ENCODE measurements at regions not wholly inside any gene's neighbourhood (a gene's known extent, or its start where the extent isn't known, plus 50 kb on each side); places are given as distances from the start of the nearest gene placed in this dataset.

DNA sequence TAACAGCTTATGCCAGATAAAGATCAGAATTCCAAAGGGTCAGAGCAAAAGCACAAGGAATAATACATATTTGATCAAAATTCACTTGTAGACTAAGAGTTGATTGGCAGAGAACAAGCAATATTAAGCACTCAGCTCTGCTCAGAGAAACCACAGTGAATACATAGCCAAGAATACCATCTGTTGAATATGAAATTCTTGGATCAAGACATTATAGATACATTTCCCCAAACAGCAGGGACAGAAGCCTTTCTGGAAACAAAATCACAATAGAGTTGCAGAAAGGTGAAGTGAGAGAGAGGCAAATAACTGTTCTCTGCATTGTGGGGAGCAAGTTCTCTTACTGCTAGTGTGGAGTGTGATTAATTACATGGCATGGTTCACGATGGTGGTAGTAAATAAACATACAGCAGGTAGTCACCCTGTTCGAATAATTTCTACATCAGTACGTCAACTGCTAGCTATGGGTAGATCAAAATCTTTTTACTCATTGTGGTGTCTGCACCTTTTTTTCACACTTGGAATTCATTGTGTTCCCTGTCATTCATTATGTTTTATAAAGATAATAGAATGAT is 366.7 kb downstream of the PCDH7 start:
- Mint-ChIP-seq H3K27ac (no peak overlapping the region), H3K9me3 (peaks cover 3 to 13% of the 10 kb centered on the region in 2 donors), H3K4me3 (no peak overlapping the region), H3K4me1 (no peaks in the 10 kb centered on the region), H3K27me3 (no peaks in the 10 kb centered on the region)
- ATAC-seq = no peak
- DNase-seq = no peak

DNA sequence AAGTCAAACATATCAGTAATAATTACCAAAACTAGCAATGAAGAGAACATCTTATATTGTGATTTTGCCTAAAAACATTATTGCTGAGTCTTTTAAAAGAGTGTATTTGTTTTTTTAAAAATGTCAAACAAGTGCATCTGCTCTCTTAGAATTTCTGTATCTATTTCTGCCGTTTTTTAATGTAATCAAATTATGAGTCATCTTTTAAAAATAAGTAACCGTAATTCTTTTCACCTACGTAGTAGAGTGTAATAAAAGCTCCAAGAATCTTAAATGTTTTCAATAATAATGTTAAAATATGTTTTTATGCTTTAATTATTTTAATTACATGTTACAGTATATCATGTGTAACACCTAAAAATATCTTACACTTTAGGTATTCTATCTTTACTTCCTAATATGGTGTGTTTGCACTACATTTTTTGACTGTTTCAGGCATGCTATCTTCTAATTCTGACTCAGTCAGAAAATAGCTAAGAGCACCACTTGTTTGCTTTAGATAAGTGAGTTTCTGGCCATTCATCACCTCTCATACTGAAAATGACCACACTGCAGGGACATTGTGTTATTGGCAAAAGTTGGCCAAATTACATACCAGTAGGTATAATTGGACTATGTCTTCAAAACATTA is 368.5 kb downstream of the PCDH7 start:
- Mint-ChIP-seq H3K27me3 (no peaks in the 10 kb centered on the region), H3K4me3 (no peak overlapping the region), H3K4me1 (no peaks in the 10 kb centered on the region), H3K27ac (no peak overlapping the region), H3K9me3 (peaks cover 3 to 13% of the 10 kb centered on the region in 2 donors)
- no peak for DNase-seq
- no peak for ATAC-seq

DNA sequence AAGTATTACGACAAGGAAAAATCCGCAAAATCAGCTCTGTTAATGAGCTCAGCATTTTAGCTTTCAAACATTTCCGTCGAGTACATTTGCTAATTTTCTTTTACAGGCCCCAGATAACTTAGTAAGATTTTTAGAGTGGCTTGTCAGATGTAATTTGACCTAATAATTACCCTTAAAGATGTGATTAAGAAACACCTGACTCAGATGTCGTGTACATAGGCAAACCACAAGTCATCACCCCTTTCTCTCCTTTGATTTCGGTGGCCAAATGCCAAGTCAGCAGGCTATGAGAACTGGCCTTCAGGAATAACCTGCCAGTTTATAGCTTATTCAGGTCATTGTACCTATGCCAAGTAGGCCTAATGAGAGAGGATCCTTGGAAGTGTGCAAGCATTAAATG is 369.6 kb downstream of the PCDH7 start:
- no peak overlapping the region for H3K4me3 Mint-ChIP-seq
- H3K27ac Mint-ChIP-seq = no peak overlapping the region
- H3K27me3 Mint-ChIP-seq = no peaks in the 10 kb centered on the region
- peaks cover 2 to 5% of the 10 kb centered on the region in 2 donors for H3K9me3 Mint-ChIP-seq
- ATAC-seq (no peak), DNase-seq (no peak)
- H3K4me1 Mint-ChIP-seq = no peaks in the 10 kb centered on the region

DNA sequence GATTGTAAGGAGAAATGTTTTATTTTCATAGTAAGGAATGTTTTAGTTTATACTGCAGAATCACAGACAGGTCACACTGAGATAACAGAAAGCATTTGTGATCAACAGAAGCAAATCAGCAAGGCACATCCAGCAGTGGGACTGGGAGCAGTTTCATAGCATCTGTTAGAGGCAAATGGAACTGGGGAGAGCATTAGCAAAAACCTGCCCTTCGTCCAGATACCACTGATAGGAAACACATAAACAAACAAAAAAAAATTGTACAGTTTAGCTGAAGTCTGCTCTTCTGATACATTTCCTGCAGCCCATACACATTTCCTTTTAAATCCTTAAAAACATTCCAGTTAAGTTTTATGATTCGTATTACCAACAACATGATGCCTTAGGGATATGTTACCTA is 374.3 kb downstream of the PCDH7 start:
- H3K4me3 Mint-ChIP-seq = no peak overlapping the region
- DNase-seq = no peak
- no peak overlapping the region for H3K27ac Mint-ChIP-seq
- peaks cover 0 to 5% of the 10 kb centered on the region in 2 donors for H3K9me3 Mint-ChIP-seq
- no peak for ATAC-seq
- no peaks in the 10 kb centered on the region for H3K27me3 Mint-ChIP-seq
- no peaks in the 10 kb centered on the region for H3K4me1 Mint-ChIP-seq

DNA sequence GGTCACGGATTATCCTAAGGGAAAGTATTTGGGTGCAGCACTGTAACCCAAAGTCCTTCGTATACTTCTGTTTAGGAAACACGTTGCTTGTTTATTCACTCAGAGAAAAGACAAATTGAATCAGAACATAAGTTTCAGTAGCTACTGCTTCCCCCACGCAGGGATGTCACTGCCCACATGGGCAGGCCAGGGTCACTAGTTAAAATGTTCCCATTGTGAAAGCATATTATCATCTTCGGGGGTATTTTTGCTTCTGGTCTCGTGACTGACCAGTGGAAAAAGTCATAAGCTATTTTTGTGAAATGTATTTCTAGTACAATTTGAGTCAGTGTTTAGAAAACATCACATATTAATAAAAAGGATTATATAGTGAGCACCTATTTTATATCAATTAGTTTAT is 377.8 kb downstream of the PCDH7 start:
- Mint-ChIP-seq H3K27ac (no peak overlapping the region), H3K27me3 (no peaks in the 10 kb centered on the region), H3K4me3 (no peak overlapping the region), H3K4me1 (no peaks in the 10 kb centered on the region), H3K9me3 (peaks cover 0 to 5% of the 10 kb centered on the region in 2 donors)
- DNase-seq (no peak), ATAC-seq (no peak)

DNA sequence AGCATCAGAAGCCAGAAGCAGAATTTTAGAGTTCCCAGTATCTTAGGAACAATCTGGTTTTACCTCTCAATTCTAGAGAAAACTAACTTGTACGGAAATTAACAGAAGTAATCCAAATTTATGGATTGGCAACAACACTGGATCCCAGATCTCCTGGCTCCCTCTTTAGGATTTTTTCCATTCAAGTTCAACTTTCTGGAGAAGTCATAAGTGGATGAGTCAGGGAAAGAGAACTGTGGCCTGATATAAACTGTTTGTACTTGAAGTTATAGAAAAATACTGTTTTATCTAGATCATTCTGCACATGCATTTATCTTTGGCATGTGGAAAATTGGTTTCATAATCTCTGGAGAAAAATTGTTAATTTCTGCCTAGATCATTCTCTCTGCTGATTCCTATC is 380.4 kb downstream of the PCDH7 start:
- no peaks in the 10 kb centered on the region for H3K27me3 Mint-ChIP-seq
- DNase-seq = no peak
- no peaks in the 10 kb centered on the region for H3K4me1 Mint-ChIP-seq
- H3K27ac Mint-ChIP-seq = no peak overlapping the region
- no peak overlapping the region for H3K4me3 Mint-ChIP-seq
- ATAC-seq = no peak
- H3K9me3 Mint-ChIP-seq = peaks cover 0 to 13% of the 10 kb centered on the region in 2 donors

DNA sequence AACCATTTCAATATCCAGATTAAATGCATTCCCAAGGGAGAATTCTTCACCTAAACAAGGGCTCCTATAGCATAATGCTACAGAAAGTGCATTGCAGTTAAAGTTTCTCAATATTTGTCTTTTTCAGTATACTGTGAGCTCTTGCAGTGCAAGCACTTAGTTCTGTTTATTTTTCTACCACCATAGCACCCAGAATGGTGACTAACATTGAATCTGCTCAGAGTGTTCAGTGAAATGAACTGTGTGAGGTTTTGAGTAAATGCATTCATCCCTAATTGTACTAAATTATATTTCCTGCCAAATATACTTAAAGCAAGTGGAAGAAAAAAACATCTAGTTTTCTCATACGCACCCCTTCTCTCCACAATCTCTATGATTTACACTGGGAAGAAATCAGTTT is 383.9 kb downstream of the PCDH7 start:
- ATAC-seq = no peak
- H3K27me3 Mint-ChIP-seq = no peaks in the 10 kb centered on the region
- no peak overlapping the region for H3K27ac Mint-ChIP-seq
- no peaks in the 10 kb centered on the region for H3K4me1 Mint-ChIP-seq
- no peak for DNase-seq
- no peak overlapping the region for H3K4me3 Mint-ChIP-seq
- peaks cover 0 to 8% of the 10 kb centered on the region in 2 donors for H3K9me3 Mint-ChIP-seq

DNA sequence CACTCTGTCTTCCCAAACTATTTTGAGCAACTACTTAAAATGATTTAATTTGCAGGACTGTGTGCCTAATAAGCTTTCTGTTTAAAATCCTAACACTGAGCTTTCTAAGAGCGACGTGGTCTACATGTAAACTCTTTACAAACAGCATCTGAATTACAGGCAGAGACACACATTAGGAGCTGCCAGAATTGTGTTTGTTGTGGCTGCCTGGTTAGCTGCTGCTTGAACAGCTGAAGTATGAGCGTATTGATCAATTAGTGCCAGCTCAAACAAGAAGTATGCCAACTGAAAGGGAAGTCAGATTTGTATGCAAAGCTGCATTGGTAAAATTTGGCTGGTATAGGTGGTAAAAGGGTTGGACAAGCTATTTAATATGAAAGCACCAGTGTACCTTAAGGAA is 384.4 kb downstream of the PCDH7 start:
- Mint-ChIP-seq H3K27ac (no peak overlapping the region), H3K4me1 (no peaks in the 10 kb centered on the region), H3K9me3 (peaks cover 0 to 8% of the 10 kb centered on the region in 2 donors), H3K27me3 (no peaks in the 10 kb centered on the region), H3K4me3 (no peak overlapping the region)
- ATAC-seq (no peak), DNase-seq (no peak)

DNA sequence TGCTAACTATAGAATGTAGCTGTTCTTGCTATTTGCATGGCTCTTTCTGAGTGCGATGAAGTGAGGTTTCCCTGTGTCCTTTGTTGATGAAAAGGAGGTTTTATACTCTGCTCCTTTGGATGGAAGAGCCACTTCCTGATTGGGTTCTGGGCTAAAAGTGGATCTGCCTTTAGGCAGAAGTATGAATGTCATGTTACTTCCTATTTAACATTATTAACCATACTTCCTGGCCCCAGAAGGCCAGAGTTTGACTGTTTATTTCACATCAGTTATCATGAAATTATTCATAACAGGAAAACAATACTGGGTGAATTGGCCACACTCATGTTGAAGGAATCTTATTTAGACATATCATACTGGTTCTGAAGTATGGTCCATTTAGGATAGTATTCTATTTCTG is 386.2 kb downstream of the PCDH7 start:
- H3K9me3 Mint-ChIP-seq = peaks cover 0 to 8% of the 10 kb centered on the region in 2 donors
- DNase-seq (no peak), ATAC-seq (no peak)
- no peaks in the 10 kb centered on the region for H3K27me3 Mint-ChIP-seq
- no peak overlapping the region for H3K27ac Mint-ChIP-seq
- H3K4me3 Mint-ChIP-seq = no peak overlapping the region
- no peaks in the 10 kb centered on the region for H3K4me1 Mint-ChIP-seq

DNA sequence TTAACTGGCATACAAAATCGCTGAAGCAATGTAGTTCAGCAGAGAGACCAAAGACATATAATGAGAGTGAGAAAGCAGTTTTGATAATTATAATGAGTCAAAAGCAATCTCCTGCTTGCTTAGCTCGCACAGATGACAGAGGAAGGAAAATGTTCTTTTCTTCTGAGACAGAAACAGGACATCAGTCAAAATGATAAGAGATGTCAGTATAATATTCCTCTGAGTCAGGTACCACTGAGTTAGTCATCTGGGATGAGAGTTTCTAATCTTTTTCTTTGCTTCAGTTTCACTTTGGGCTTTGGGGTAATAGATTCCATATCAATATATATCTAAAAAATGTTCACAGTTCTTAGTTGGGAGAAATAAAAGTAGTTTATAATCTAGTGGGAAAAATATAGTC is 387.2 kb downstream of the PCDH7 start:
- Mint-ChIP-seq H3K27ac (no peak overlapping the region), H3K9me3 (peaks cover 0 to 8% of the 10 kb centered on the region in 2 donors), H3K4me1 (no peaks in the 10 kb centered on the region), H3K4me3 (no peak overlapping the region), H3K27me3 (no peaks in the 10 kb centered on the region)
- no peak for DNase-seq
- no peak for ATAC-seq

DNA sequence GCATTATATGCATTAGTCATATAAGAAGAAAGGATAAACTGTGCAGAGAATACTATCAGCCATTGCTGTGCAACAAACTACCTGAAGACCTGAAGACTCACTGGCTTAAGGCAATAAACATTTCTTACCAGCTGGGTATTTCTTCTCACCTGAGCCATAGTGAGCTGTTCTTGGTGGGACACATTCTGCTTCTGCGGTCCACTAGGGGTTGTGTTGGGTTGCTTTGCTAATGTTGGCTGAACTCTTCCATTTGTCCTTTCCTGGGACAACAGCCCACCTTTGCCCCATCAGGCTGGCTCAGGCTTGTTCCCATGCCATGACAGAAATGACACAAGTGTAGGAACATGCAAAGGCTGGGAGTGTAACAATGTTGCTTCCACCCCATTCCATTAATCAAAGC is 388.6 kb downstream of the PCDH7 start:
- Mint-ChIP-seq H3K4me1 (no peaks in the 10 kb centered on the region), H3K27me3 (no peaks in the 10 kb centered on the region), H3K9me3 (peaks cover 0 to 3% of the 10 kb centered on the region in 2 donors), H3K27ac (no peak overlapping the region), H3K4me3 (no peak overlapping the region)
- ATAC-seq = no peak
- no peak for DNase-seq

DNA sequence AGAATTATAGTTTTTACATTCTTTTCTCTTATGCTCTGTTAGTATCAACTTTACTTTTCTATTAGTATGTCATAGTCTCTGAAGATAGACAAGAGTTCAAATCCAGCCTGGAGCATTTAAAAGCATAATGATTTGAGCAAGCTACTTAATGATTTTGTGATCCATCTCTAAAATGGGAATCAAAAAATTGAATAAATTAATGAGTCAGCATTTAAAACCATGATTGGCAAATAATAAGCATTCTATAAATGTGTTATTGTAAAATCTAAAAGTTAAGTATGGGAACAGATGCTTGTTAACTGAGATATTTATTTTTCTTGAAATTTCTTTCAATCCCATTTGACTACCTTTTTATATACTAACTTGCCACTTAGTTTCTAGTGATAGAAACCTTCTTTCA is 391.6 kb downstream of the PCDH7 start:
- ATAC-seq = no peak
- H3K9me3 Mint-ChIP-seq = no peaks in the 10 kb centered on the region

DNA sequence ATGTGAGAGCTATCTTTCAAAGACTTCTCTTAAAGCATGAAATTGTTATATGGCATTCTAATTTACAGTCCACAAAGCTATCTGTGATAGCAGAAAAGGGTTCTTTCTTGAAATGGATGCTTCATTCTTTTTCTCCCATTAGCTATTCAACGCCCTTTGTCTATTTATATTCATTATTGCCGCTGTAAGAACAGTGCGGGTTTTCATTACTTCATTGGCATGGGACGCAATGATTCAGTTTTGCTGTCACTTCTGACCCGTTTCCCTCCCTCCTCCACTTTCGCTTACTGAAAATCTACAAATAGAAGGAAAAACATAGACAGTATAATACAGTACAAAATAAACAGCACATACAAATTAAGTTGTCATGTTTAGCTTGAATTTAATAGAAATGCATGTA is 394.6 kb downstream of the PCDH7 start:
- DNase-seq (no peak), ATAC-seq (no peak)
- Mint-ChIP-seq H3K4me1 (no peaks in the 10 kb centered on the region), H3K27me3 (no peaks in the 10 kb centered on the region), H3K4me3 (no peak overlapping the region), H3K27ac (no peak overlapping the region), H3K9me3 (peaks cover 0 to 5% of the 10 kb centered on the region in 2 donors)

More for the DNA sequence above, 391.6 kb downstream of the PCDH7 start:
- DNase-seq = no peak
- Mint-ChIP-seq H3K4me3 (no peak overlapping the region), H3K4me1 (no peaks in the 10 kb centered on the region), H3K27ac (no peak overlapping the region), H3K27me3 (no peaks in the 10 kb centered on the region)

DNA sequence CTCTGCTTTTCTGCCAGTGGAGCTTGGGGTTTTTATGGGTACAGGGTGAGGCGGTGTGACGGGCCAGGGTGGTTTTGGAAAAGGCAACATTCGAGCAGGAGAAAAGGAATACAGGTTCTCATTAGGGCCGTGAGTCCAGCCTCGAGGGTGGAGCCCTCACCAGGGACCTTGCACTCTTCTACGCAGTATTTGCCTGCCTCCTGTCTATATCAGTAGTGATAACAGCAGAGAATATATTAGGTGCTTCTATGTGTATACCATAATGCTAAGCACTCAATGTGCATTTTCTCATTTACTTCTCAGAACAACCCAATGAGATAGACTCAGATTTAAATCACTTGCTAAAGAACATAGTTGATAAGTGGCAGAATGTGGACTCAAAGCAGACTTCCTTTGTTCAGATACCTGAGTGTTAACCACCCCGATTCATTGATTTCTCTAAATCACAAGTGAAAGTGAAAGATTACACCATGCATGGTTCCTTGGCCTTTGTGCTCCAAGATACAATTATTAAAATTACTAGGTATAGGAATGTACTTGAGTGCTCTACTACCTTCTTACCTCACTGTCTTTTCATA is 403.9 kb downstream of the PCDH7 start:
- no peak for ATAC-seq

DNA sequence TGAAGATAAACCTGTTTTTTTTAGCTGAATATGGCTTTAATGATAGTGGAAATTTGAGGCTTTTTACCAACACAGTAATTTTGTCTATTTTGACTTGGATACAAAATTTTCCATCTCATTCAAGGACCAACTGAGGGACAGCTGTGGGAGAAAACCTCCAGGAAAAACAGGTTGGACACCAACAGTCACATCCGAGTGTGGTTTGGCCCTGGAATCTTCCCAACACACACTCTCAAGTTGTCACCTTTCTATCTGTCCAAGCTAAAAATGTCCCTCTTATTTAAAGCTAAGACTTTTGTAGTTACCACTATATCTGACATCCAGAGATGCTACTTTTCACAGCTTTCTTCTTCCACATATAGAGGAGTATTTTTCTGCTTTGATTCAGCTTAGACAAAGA is 404.9 kb downstream of the PCDH7 start:
- no peaks in the 10 kb centered on the region for H3K4me1 Mint-ChIP-seq
- H3K27ac Mint-ChIP-seq = no peak overlapping the region
- DNase-seq (no peak), ATAC-seq (no peak)
- no peak overlapping the region for H3K4me3 Mint-ChIP-seq
- H3K27me3 Mint-ChIP-seq = no peaks in the 10 kb centered on the region
- peaks cover 0 to 5% of the 10 kb centered on the region in 2 donors for H3K9me3 Mint-ChIP-seq

More for the DNA sequence above, 403.9 kb downstream of the PCDH7 start:
- H3K27ac Mint-ChIP-seq = peak overlapping the region in 1 of 2 donors; percentile 76
- H3K4me3 Mint-ChIP-seq = no peak overlapping the region
- no peak for DNase-seq
- no peaks in the 10 kb centered on the region for H3K27me3 Mint-ChIP-seq
- peaks cover 4 to 5% of the 10 kb centered on the region in 2 donors for H3K9me3 Mint-ChIP-seq
- H3K4me1 Mint-ChIP-seq = no peaks in the 10 kb centered on the region

DNA sequence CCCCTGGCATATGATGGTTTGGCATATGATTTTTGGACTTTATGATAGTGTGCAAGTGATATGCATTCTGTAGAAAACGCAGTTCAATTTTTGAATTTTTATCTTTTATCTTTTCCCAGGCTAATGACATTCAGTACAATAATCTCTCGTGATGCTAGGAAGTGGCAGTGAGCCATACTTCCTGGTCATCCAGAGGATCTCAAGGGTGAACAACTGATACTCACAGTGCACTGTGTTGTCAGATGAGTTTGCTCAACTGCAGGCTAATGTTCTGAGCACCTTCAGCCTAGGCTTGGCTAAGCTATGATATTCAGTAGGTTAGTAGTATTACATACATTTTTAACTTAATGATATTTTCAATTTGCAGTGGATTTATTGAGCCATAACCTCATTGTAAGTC is 405.3 kb downstream of the PCDH7 start:
- H3K4me1 Mint-ChIP-seq = no peaks in the 10 kb centered on the region

More for the DNA sequence above, 405.3 kb downstream of the PCDH7 start:
- no peak overlapping the region for H3K27ac Mint-ChIP-seq
- ATAC-seq (no peak), DNase-seq (no peak)
- no peak overlapping the region for H3K4me3 Mint-ChIP-seq
- peaks cover 0 to 5% of the 10 kb centered on the region in 2 donors for H3K9me3 Mint-ChIP-seq
- no peaks in the 10 kb centered on the region for H3K27me3 Mint-ChIP-seq

All from stimulated activated naive CD8-positive, alpha-beta T cell treated with anti-CD3 and anti-CD28 coated beads, Interleukin-15, amount 100 ng/mL, for 72 hours (primary cell).